Astrocyte of the spinal cord (primary cell): ENCODE measurements at regions not wholly inside any gene's neighbourhood (a gene's known extent, or its start where the extent isn't known, plus 50 kb on each side); places are given as distances from the start of the nearest gene placed in this dataset.

Experiments used
- DNase-seq: peaks from one replicate; pipeline ENCODE4 v3.0.0; 2011; ENCODE audit warnings: low read depth, low spot score
- H3K4me3 ChIP-seq: 2 replicates; pipeline ENCODE4 v1.5.1; 2011; ENCODE audit warnings: low read depth, mild to moderate bottlenecking, low read length, moderate library complexity
- in situ Hi-C: cut with HindIII; loops from 2 replicates; pipeline ENCODE4 v1.10.0; 2017; ENCODE audit warnings: low sequenced_read_pairs
- TF ChIP-seq, protein P1 (sequence below): IDR thresholded peaks from 2 replicates; pipeline ENCODE4 v1.5.1; 2012; ENCODE audit warnings: low read depth, mild to moderate bottlenecking, low read length, inconsistent platforms

DNA sequence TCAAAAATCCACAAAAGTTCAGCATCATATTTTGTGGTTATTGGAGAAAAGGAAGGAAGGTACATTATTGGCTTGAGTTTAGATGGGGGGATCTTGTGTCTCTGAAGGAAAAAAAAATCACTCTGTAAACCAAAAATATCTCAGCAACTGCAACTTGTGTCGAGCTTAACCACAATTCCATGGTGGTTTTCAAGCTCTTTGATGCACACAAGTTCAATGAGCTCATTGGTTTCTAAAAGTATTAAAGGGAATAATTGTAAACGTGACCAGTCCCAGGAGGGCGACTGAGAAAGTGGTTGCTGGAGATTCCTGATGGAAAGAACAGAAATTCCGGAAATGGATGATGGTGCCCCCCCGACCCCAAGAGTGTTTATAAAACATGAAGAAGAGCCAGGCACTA, 173.8 kb downstream of the PSAT1 start:
- in situ Hi-C loops, result no loop called here

GRCh38 chr9:78472111-78472510, 175.2 kb downstream of the PSAT1 start:
- no peak overlapping the region for H3K4me3 ChIP-seq
- in situ Hi-C loops, result no loop called here

More for the DNA sequence above, 173.8 kb downstream of the PSAT1 start:
- no peak for DNase-seq
- H3K4me3 ChIP-seq, result no peak overlapping the region
- TF ChIP-seq, protein P1, sequence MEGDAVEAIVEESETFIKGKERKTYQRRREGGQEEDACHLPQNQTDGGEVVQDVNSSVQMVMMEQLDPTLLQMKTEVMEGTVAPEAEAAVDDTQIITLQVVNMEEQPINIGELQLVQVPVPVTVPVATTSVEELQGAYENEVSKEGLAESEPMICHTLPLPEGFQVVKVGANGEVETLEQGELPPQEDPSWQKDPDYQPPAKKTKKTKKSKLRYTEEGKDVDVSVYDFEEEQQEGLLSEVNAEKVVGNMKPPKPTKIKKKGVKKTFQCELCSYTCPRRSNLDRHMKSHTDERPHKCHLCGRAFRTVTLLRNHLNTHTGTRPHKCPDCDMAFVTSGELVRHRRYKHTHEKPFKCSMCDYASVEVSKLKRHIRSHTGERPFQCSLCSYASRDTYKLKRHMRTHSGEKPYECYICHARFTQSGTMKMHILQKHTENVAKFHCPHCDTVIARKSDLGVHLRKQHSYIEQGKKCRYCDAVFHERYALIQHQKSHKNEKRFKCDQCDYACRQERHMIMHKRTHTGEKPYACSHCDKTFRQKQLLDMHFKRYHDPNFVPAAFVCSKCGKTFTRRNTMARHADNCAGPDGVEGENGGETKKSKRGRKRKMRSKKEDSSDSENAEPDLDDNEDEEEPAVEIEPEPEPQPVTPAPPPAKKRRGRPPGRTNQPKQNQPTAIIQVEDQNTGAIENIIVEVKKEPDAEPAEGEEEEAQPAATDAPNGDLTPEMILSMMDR, result no peak

GRCh38 chr9:78479441-78479840, 182.5 kb downstream of the PSAT1 start:
- no peak for DNase-seq
- in situ Hi-C loops, result no loop called here
- H3K4me3 ChIP-seq, result no peak overlapping the region
- TF ChIP-seq, protein P1, result no peak

More at GRCh38 chr9:78472111-78472510, 175.2 kb downstream of the PSAT1 start:
- TF ChIP-seq, protein P1, result no peak
- no peak for DNase-seq

DNA sequence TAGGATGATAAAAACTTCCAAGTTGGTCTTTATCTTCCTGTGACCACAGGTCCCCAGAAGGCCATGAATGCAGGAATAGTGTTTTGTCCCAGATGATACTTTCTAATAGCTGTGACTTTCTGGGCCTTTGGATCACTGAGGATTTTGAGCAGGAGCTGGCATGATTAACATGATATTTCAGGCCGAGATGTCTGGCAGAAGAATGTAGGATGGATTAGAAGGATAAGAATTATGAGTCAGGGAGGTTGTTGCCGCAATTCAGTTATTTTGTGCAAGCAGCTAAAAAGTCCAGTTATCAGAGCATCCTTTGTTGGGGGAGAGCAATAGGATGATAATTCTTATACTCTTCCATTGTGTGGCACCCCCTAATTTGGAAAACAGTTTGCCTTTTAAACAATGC, 189.7 kb downstream of the PSAT1 start:
- no peak overlapping the region for H3K4me3 ChIP-seq
- no peak for DNase-seq
- TF ChIP-seq, protein P1, result no peak
- in situ Hi-C loops, result no loop called here

DNA sequence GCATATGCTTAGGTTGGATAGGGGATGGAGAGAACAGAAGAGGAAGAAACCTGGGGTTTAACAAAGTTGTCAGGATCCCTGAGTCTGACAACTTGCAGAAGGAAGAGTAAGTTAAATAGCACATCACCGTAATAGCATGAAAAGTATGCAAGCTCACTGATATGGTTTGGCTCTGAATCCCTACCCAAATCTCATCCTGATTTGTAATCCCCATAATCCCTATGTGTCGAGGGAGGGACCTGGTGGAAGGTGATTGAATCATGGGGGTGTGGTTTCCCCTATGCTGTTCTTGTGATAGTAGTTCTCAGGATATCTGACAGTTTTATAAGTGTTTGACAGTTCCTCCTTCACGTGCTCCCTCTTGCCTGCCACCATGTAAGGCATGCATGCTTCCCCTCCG, 193.3 kb downstream of the PSAT1 start:
- DNase-seq, result no peak
- TF ChIP-seq, protein P1, result no peak
- no peak overlapping the region for H3K4me3 ChIP-seq
- in situ Hi-C loops, result no loop called here

DNA sequence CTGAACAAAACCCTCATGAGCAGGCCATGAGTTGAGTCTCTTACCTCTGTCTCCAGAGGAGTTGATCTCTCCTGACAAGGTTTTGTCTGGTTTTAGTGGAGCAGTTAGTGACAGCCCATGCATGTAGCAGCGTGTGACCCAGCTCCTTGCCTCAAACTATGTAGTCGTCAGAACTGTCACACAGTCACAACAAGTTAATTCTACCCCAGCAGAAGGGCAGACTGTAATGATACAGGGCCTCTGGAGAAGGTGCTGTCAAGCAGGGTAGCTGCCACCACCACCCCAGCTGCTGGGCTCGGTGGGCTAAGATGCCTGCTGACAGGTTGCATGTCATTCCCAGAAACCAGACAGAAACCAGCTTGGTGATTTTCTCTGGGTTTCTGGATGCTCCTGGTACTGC, 194.5 kb downstream of the PSAT1 start:
- H3K4me3 ChIP-seq, result no peak overlapping the region
- in situ Hi-C loops, result no loop called here
- TF ChIP-seq, protein P1, result no peak
- DNase-seq, result no peak
